ENCODE measurements at regions not wholly inside any gene's neighbourhood (a gene's known extent, or its start where the extent isn't known, plus 50 kb on each side); places are given as distances from the start of the nearest gene placed in this dataset.

DNA sequence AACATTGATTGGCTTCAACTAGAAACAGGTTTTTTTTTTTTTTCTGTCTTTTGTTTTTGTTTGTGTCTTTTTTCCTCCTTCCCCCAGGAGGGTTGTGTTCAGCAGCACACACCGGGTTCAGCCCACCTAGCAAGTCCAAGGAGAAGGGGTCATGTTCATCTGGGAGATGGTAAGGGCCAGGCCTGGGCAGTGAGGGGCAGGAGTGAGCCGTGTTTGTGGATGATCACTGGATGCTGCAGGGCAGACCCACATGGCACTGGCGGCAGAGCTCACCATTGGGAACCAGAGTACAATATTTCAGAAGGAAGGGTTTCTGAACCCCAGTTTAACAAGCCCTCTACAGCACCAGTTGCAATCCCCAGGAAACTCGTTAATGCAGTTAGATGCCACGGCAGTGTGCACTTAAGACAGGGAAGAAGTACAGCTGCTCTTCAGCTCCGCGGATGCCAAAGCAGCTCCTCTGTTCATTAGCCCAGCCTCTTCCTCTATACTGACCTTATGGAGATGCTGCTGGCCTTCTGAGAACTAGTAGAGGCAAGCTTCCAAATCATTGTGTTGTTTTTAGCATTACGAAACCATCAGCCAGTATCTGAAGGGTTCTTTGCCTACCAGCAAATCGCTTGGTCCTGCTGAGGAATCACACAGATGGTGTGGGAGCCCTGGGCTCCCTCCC is 508.2 kb upstream of the WWC1 start:
- TF ChIP-seq CTCF (IDR thresholded peaks at IDR 0.05) = no peak
- TF ChIP-seq POLR2AphosphoS5 (IDR thresholded peaks at IDR 0.05) = no peak
- TF ChIP-seq EP300 (IDR thresholded peaks at IDR 0.05; ENCODE audit: low read depth) = no peak
- TF ChIP-seq POLR2A (IDR thresholded peaks at IDR 0.05) = no peak
- Histone ChIP-seq H3K9me3 (no peaks in the 10 kb centered on the region), H3K4me1 (no peaks in the 10 kb centered on the region), H3K36me3 (no peaks in the 10 kb centered on the region), H3K27me3 (no peaks in the 10 kb centered on the region), H3K4me3 (no peak overlapping the region), H3K27ac (no peak overlapping the region)
- intact Hi-C loops (cut with DNase I; ENCODE audit: low total_unique reads) (no loop called here), in situ Hi-C loops (cut with MboI; ENCODE audit: low pct_ligation_motif_present in 1 of 4, low pct_unique_long_range_greater_than_20kb in 1 of 4, low sequenced_read_pairs in 3 of 4) (no loop called here)
- WGBS, 2 donors (ENCODE audit: low coverage in 1 of 2) = 69 to 87% methylated on average over 3 to 9 of the region's 9 CpGs
- no peak for DNase-seq

DNA sequence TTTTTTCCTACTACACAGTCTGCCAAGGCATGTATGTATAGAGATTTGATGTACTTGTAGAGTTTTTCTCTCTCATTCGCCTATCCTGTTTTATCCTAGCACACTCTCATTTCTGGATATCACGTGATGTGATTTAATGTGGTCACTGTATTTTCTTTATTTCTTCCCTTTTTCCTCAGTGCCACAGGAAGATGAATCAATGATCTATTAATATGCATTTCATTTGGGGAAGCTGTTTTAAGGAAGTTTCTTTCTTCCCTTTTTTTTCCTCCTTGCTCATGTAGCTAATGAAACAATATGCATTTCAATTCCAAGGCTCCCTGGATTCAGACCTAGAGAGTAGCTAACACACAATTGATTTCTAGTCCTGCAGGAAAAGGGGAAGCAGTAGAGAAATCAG is 506.3 kb upstream of the WWC1 start:
- WGBS, 2 donors (ENCODE audit: low coverage in 1 of 2) = 64 to 72% methylated on average over 2 of the region's 2 CpGs
- no peaks in the 10 kb centered on the region for H3K4me1 ChIP-seq
- TF ChIP-seq CTCF (IDR thresholded peaks at IDR 0.05) = no peak
- TF ChIP-seq POLR2AphosphoS5 (IDR thresholded peaks at IDR 0.05) = no peak
- no peak for TF ChIP-seq EP300 (IDR thresholded peaks at IDR 0.05; ENCODE audit: low read depth)
- TF ChIP-seq POLR2A (IDR thresholded peaks at IDR 0.05) = no peak
- intact Hi-C loops (cut with DNase I; ENCODE audit: low total_unique reads) (no loop called here), in situ Hi-C loops (cut with MboI; ENCODE audit: low pct_ligation_motif_present in 1 of 4, low pct_unique_long_range_greater_than_20kb in 1 of 4, low sequenced_read_pairs in 3 of 4) (no loop called here)
- no peak overlapping the region for H3K27ac ChIP-seq
- no peaks in the 10 kb centered on the region for H3K36me3 ChIP-seq
- no peaks in the 10 kb centered on the region for H3K9me3 ChIP-seq
- no peaks in the 10 kb centered on the region for H3K27me3 ChIP-seq
- no peak overlapping the region for H3K4me3 ChIP-seq
- no peak for DNase-seq

GRCh38 chr5:167785901-167786300 is 505.5 kb upstream of the WWC1 start:
- DNase-seq = no peak
- in situ Hi-C loops (cut with MboI; ENCODE audit: low pct_ligation_motif_present in 1 of 4, low pct_unique_long_range_greater_than_20kb in 1 of 4, low sequenced_read_pairs in 3 of 4) = no loop called here
- WGBS, 2 donors (ENCODE audit: low coverage in 1 of 2) = 67 to 78% methylated on average over 1 of the region's 1 CpG
- Histone ChIP-seq H3K4me3 (no peak overlapping the region), H3K9me3 (no peaks in the 10 kb centered on the region), H3K27ac (no peak overlapping the region), H3K27me3 (no peaks in the 10 kb centered on the region), H3K36me3 (no peaks in the 10 kb centered on the region), H3K4me1 (no peaks in the 10 kb centered on the region)
- intact Hi-C loops (cut with DNase I; ENCODE audit: low total_unique reads) = no loop called here
- TF ChIP-seq CTCF (IDR thresholded peaks at IDR 0.05) = no peak
- no peak for TF ChIP-seq POLR2AphosphoS5 (IDR thresholded peaks at IDR 0.05)
- TF ChIP-seq POLR2A (IDR thresholded peaks at IDR 0.05) = no peak
- TF ChIP-seq EP300 (IDR thresholded peaks at IDR 0.05; ENCODE audit: low read depth) = no peak

GRCh38 chr5:167786871-167787578 is 504.4 kb upstream of the WWC1 start:
- Histone ChIP-seq H3K27me3 (no peaks in the 10 kb centered on the region), H3K4me3 (no peak overlapping the region), H3K4me1 (no peaks in the 10 kb centered on the region), H3K27ac (no peak overlapping the region), H3K36me3 (no peaks in the 10 kb centered on the region), H3K9me3 (no peaks in the 10 kb centered on the region)
- 71% methylated on average over 2 of the region's 2 CpGs for WGBS, 2 donors (ENCODE audit: low coverage in 1 of 2)
- intact Hi-C loops (cut with DNase I; ENCODE audit: low total_unique reads) (no loop called here), in situ Hi-C loops (cut with MboI; ENCODE audit: low pct_ligation_motif_present in 1 of 4, low pct_unique_long_range_greater_than_20kb in 1 of 4, low sequenced_read_pairs in 3 of 4) (no loop called here)
- no peak for DNase-seq
- TF ChIP-seq EP300 (IDR thresholded peaks at IDR 0.05; ENCODE audit: low read depth) (no peak), POLR2A (IDR thresholded peaks at IDR 0.05) (no peak), CTCF (IDR thresholded peaks at IDR 0.05) (no peak), POLR2AphosphoS5 (IDR thresholded peaks at IDR 0.05) (no peak)

Measured in transverse colon (tissue), 4 donors.